ENCODE measurements at regions not wholly inside any gene's neighbourhood (a gene's known extent, or its start where the extent isn't known, plus 50 kb on each side); places are given as distances from the start of the nearest gene placed in this dataset.

DNA sequence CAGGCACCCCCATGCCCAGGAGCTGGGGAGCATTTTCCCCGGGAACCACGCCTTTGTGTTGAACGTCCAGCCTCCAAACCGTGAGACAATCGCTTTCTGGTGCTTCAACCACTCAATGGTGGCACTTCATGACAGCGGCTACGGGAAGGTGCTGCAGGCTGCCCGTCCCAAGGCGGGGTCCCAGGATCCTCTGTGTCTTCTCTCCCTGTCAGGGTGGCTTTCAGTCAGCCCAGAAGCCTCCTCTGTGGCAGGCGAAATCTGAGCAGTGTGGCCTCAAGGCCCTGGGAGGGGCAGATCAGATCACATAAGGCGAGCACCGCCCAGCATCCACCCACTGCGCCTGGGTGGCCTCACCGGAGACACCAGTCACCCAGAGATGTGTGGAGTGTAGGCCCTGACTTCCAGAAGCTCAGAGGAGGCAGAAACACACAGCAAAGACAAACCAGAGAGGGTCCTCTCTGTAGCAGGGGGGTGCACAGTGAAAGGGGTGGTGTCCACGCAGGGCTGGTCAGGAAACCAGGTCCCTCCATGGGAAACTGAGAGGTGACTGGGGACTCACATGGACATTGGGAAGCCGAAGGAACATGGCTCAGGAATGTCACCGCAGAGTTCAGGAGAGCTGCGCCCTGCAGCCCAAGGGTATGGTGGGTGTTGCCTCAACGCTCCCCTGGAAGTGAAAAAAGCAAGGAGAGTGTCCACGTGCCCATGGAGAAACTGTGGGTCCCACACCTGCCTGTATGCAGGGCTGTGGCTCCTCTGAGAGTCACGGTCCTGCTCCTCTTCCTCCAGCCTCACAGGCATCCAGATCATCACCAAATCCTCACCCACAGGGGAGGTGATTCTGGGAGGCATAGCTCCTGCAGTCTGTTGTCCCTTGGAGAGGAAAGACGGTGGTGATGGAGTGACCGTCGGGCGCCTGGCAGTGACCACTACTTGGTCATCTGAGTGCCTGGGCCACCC is 1420.7 kb downstream of the TBC1D22A start:
- TF ChIP-seq, protein P1, sequence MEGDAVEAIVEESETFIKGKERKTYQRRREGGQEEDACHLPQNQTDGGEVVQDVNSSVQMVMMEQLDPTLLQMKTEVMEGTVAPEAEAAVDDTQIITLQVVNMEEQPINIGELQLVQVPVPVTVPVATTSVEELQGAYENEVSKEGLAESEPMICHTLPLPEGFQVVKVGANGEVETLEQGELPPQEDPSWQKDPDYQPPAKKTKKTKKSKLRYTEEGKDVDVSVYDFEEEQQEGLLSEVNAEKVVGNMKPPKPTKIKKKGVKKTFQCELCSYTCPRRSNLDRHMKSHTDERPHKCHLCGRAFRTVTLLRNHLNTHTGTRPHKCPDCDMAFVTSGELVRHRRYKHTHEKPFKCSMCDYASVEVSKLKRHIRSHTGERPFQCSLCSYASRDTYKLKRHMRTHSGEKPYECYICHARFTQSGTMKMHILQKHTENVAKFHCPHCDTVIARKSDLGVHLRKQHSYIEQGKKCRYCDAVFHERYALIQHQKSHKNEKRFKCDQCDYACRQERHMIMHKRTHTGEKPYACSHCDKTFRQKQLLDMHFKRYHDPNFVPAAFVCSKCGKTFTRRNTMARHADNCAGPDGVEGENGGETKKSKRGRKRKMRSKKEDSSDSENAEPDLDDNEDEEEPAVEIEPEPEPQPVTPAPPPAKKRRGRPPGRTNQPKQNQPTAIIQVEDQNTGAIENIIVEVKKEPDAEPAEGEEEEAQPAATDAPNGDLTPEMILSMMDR (IDR thresholded peaks at IDR 0.05; ENCODE audit: insufficient read depth, low read length) = no peak
- TF ChIP-seq GABPA (IDR thresholded peaks at IDR 0.05; ENCODE audit: low read depth) = no peak
- TF ChIP-seq POLR2AphosphoS5 (IDR thresholded peaks at IDR 0.05; ENCODE audit: low read depth) = no peak

Data from HL-60 (cell line).